Lower leg skin (tissue), 3 donors: ENCODE measurements at regions not wholly inside any gene's neighbourhood (a gene's known extent, or its start where the extent isn't known, plus 50 kb on each side); places are given as distances from the start of the nearest gene placed in this dataset.

ENCODE experiments used
- POLR2A ChIP-seq, 2 donors: fragments of 450-650 bp; IDR thresholded peaks; one replicate each; pipeline ENCODE4 v1.6.1; 2016 to 2017; ENCODE audit warnings: antibody characterized with exemption in 2 of 2, mild to moderate bottlenecking in 1 of 2, moderate library complexity in 1 of 2
- TF ChIP-seq, protein P1 (sequence below), 3 donors: fragments of 450-650 bp; IDR thresholded peaks; one replicate each; pipeline ENCODE4 v1.5.1; 2016; ENCODE audit warnings: antibody characterized with exemption in 3 of 3, mild to moderate bottlenecking in 3 of 3, moderate library complexity in 2 of 3

GRCh38 chrX:794311-794710 lies 163.7 kb downstream of the SHOX start:
- TF ChIP-seq, protein P1, sequence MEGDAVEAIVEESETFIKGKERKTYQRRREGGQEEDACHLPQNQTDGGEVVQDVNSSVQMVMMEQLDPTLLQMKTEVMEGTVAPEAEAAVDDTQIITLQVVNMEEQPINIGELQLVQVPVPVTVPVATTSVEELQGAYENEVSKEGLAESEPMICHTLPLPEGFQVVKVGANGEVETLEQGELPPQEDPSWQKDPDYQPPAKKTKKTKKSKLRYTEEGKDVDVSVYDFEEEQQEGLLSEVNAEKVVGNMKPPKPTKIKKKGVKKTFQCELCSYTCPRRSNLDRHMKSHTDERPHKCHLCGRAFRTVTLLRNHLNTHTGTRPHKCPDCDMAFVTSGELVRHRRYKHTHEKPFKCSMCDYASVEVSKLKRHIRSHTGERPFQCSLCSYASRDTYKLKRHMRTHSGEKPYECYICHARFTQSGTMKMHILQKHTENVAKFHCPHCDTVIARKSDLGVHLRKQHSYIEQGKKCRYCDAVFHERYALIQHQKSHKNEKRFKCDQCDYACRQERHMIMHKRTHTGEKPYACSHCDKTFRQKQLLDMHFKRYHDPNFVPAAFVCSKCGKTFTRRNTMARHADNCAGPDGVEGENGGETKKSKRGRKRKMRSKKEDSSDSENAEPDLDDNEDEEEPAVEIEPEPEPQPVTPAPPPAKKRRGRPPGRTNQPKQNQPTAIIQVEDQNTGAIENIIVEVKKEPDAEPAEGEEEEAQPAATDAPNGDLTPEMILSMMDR (IDR thresholded peaks at IDR 0.05), result no peak
- TF ChIP-seq POLR2A (IDR thresholded peaks at IDR 0.05), result no peak
